ENCODE measurements at regions not wholly inside any gene's neighbourhood (a gene's known extent, or its start where the extent isn't known, plus 50 kb on each side); places are given as distances from the start of the nearest gene placed in this dataset.
A peak's percentile ranks its signal among the peaks of the same experiment; 100 is the strongest.

DNA sequence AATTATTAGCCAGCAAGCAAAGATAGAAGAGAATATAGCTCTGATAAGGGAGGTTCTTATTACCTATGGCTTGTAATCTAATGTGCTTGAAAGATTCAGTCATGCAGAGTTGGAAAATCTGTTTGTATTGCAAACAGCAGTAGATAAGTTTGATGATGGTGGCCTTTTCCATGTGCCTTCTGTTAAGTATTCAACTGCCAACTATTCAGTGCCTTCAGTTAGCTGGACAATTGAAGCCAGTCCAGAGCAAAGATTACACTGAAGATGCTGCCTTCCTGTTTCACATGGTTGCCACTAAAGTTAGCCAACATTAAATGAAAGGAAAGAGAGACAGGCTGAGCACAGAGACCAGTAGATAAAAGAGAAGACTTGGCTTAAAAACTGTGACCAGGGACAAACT, 92.7 kb upstream of the SLC38A2 start:
- Histone ChIP-seq H3K36me3 (replicated peaks in 1 of 2; ENCODE audit: control insufficient read depth in 1 of 2, insufficient read depth in 2 of 2, low read length in 2 of 2) (no peaks in the 10 kb centered on the region), H2AFZ (ENCODE audit: insufficient read depth, low read depth, low read length, poor library complexity, severe bottlenecking) (peak overlapping the region; percentile 10), H3K4me1 (ENCODE audit: control insufficient read depth in 1 of 2, insufficient read depth in 2 of 2, low read length in 2 of 2) (peaks cover 13% of the 10 kb centered on the region in 2 donors), H3K9me3 (replicated peaks in 1 of 2; ENCODE audit: control insufficient read depth in 1 of 2, insufficient read depth in 1 of 2, low read length in 2 of 2) (no peaks in the 10 kb centered on the region), H3K27ac (ENCODE audit: low read depth in 1 of 2, low read length in 2 of 2) (no peak overlapping the region), H3K79me2 (ENCODE audit: insufficient read depth, low read length) (peaks cover 1% of the 10 kb centered on the region), H3K9ac (ENCODE audit: insufficient read depth, low read length, poor library complexity, severe bottlenecking) (no peak overlapping the region), H3K4me3 (replicated peaks in 1 of 3; ENCODE audit: low read depth in 2 of 3, low read length in 3 of 3) (no peak overlapping the region), H3K27me3 (ENCODE audit: control insufficient read depth in 2 of 2, insufficient read depth in 2 of 2, low read length in 2 of 2) (no peaks in the 10 kb centered on the region), H4K20me1 (ENCODE audit: insufficient read depth, low read length) (no peaks in the 10 kb centered on the region), H3K4me2 (replicated peaks; ENCODE audit: extremely low read depth, low read length, poor library complexity, severe bottlenecking) (no peak overlapping the region)
- Mint-ChIP-seq H3K9me3 (no peaks in the 10 kb centered on the region), H3K27me3 (ENCODE audit: low read depth in 3 of 3) (no peaks in the 10 kb centered on the region), H3K27ac (peak overlapping the region in 1 of 7 donors; percentile 6), H3K36me3 (no peaks in the 10 kb centered on the region), H3K4me1 (peaks cover 34% of the 10 kb centered on the region), H3K4me3 (no peak overlapping the region)
- intact Hi-C loops (cut with micrococcal nuclease): no loop called here
- DNase-seq: no peak
- TF ChIP-seq, protein P1, sequence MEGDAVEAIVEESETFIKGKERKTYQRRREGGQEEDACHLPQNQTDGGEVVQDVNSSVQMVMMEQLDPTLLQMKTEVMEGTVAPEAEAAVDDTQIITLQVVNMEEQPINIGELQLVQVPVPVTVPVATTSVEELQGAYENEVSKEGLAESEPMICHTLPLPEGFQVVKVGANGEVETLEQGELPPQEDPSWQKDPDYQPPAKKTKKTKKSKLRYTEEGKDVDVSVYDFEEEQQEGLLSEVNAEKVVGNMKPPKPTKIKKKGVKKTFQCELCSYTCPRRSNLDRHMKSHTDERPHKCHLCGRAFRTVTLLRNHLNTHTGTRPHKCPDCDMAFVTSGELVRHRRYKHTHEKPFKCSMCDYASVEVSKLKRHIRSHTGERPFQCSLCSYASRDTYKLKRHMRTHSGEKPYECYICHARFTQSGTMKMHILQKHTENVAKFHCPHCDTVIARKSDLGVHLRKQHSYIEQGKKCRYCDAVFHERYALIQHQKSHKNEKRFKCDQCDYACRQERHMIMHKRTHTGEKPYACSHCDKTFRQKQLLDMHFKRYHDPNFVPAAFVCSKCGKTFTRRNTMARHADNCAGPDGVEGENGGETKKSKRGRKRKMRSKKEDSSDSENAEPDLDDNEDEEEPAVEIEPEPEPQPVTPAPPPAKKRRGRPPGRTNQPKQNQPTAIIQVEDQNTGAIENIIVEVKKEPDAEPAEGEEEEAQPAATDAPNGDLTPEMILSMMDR (IDR thresholded peaks at IDR 0.05): no peak

DNA sequence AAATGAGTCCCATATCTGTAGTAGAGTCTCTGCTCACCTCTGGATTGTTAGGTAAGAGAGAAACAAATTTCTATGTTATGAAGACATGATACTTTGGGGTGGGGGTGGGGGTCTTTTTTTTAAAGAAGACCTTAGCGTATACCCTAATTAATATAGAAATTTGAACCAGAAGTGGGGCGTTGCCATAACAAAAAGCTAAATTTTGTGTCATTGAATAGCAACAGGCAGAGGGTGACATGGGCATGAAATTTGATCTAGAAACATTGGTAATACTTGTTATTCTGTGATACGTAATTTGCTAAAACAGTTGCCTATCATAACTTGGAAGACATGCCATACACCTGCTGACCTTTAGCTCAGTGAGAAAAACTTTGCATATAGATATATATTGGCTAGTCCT, 92.3 kb upstream of the SLC38A2 start:
- Histone ChIP-seq H3K4me2 (replicated peaks; ENCODE audit: extremely low read depth, low read length, poor library complexity, severe bottlenecking) (no peak overlapping the region), H3K27me3 (ENCODE audit: control insufficient read depth in 2 of 2, insufficient read depth in 2 of 2, low read length in 2 of 2) (no peaks in the 10 kb centered on the region), H3K27ac (ENCODE audit: low read depth in 1 of 2, low read length in 2 of 2) (no peak overlapping the region), H3K36me3 (replicated peaks in 1 of 2; ENCODE audit: control insufficient read depth in 1 of 2, insufficient read depth in 2 of 2, low read length in 2 of 2) (no peaks in the 10 kb centered on the region), H3K9ac (ENCODE audit: insufficient read depth, low read length, poor library complexity, severe bottlenecking) (no peak overlapping the region), H4K20me1 (ENCODE audit: insufficient read depth, low read length) (no peaks in the 10 kb centered on the region), H3K4me3 (replicated peaks in 1 of 3; ENCODE audit: low read depth in 2 of 3, low read length in 3 of 3) (no peak overlapping the region), H3K79me2 (ENCODE audit: insufficient read depth, low read length) (no peaks in the 10 kb centered on the region), H3K9me3 (replicated peaks in 1 of 2; ENCODE audit: control insufficient read depth in 1 of 2, insufficient read depth in 1 of 2, low read length in 2 of 2) (no peaks in the 10 kb centered on the region), H2AFZ (ENCODE audit: insufficient read depth, low read depth, low read length, poor library complexity, severe bottlenecking) (no peak overlapping the region), H3K4me1 (ENCODE audit: control insufficient read depth in 1 of 2, insufficient read depth in 2 of 2, low read length in 2 of 2) (peaks cover 13 to 14% of the 10 kb centered on the region in 2 donors)
- Mint-ChIP-seq H3K4me3 (no peak overlapping the region), H3K9me3 (no peaks in the 10 kb centered on the region), H3K4me1 (peaks cover 34% of the 10 kb centered on the region), H3K36me3 (no peaks in the 10 kb centered on the region), H3K27ac (no peak overlapping the region), H3K27me3 (ENCODE audit: low read depth in 3 of 3) (peaks cover 0 to under 1% (median 0%) of the 10 kb centered on the region in 3 donors)
- DNase-seq: no peak
- WGBS (ENCODE audit: insufficient coverage): 100% methylated on average over 1 of the region's 3 CpGs
- TF ChIP-seq, protein P1 (IDR thresholded peaks at IDR 0.05): no peak
- intact Hi-C loops (cut with micrococcal nuclease): no loop called here

Measured in CD14-positive monocyte (primary cell).